SK-N-DZ (cell line): ENCODE measurements at regions not wholly inside any gene's neighbourhood (a gene's known extent, or its start where the extent isn't known, plus 50 kb on each side); places are given as distances from the start of the nearest gene placed in this dataset.

Source experiments
- small RNA-seq, 2 experiments: library from RNA; depleted of rRNA; stranded (forward); fragments of <200 nt; gene quantifications; one replicate each; pipeline ENCODE3, GENCODE V24; 2014

Small RNA genes lying in the stretch of these regions (small RNA-seq; reads per million reads assigned to genes)
- 0 reads per million in 2 experiments for gene RF00019
- 0 to 0.16 reads per million in 2 experiments for gene RF00284
- 0 reads per million in 2 experiments for gene RPL41P5
